Stimulated activated CD4-positive, alpha-beta T cell treated with anti-CD3 and anti-CD28 coated beads, Interleukin-1b, Interleukin-23, amount 100 ng/mL, for 1 hour (primary cell): ENCODE measurements at regions not wholly inside any gene's neighbourhood (a gene's known extent, or its start where the extent isn't known, plus 50 kb on each side); places are given as distances from the start of the nearest gene placed in this dataset.

Source experiments
- DNase-seq, 2 donors: peaks; one replicate each; pipeline ENCODE4 v3.0.0-alpha.2; 2020; ENCODE audit warnings: low read depth in 2 of 2

GRCh38 chr10:88059190-88059589, 195.8 kb downstream of the PTEN start:
- no peak for DNase-seq

DNA sequence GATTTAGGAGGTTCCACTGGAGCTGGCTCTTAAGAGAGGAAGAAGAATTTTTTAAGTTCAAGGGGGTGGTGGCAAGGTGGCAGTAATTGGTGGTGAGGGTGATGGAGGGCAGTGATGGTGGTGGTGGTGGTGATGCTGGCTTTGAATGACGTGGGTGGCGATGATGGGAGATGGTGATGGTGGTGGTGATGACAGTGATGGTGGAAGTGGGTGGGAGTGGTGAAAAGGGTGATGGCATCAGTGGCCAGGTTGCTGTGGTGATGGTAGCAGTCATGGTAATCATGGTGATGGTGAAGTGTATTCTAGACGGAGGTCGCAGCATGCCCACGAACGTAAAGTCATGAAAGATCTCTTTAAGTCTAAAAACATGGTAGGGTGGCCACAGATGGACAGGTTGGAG, 197.3 kb downstream of the PTEN start:
- DNase-seq, result no peak

DNA sequence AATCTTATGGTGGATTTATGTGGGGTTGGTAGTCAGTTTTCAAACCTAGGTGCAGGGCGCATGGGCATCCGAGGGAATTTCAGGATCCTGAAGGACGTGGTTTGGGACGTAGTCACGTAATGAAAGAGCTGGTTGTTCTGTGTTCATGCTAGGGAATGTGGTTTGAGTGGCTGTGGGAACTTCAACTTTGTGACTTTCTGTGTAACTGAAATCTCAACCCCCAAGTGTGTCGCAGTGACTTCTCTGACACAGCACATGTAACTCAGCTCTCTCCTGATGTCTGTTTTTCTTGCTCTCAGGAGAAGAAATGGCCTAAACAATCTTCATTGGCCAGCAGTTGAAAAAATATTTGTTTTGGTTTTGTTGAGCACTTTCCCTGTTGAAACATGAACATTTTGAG, 199.0 kb downstream of the PTEN start:
- no peak for DNase-seq

DNA sequence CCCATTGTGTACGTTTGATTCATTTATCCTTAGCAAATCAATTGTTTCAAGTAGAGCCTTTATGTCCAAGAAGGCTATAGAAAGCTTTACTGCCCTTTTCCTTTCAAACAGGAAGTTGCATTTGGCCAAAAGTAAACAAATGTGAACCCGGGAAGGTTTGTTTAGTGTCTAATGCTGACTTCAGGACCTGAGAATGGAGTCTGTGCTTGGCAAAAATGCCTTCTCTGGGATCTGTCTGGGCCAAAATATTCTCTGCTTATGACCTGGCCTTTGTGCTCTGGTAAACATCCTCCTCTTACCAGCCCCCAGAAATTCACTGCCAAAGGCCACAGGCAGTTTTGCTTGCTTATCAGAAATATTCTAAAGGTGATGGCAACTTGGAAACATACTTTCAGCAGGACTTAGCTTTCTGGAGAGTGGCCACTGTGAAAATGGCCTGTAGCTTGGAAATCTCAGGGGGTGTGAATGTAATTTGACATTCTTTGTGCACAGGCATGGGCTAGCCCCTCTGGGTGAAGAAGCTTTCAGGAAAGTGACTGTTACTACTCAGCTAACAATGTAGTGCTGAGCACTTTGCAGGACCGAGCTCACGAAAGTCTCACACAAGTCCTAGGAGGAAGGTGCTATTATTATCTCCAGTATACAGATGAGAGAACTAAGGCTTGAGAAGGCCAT, 199.5 kb downstream of the PTEN start:
- no peak for DNase-seq

- DNase-seq, result no peak
These were observed 200.6 kb downstream of the PTEN start for GRCh38 chr10:88063861-88064557.

- DNase-seq, result no peak
These were observed 201.4 kb downstream of the PTEN start for GRCh38 chr10:88064608-88065382.

DNA sequence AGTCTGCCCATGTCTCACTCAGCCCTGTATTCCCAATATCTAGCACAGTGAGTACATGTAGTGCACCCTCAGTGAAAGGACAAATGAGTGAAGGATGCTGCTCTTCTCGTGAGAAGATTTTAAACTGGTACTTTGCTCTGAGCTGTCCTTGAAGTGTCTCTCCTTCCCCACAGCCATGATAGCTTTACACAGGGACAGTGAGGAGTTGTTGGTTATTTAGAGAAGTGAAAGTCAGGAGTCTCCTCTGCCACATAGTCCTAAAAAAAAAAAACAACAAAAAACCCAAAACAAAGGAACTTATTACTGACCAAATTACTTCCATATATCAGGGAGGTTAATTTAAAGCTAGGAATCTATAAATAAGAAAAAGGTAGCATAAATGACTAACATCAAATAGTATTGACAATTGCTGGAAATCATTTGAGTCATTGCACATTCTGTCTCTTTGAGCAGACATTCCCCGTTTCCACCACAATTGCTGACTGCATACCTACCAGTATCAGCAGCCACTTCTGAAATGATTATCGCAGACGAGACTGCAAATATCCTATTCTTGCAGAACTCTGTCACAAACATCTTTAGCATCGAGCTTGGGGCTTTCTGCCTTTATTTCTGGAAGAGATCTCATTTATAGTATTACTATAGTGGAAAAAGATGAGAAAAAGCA, 202.1 kb downstream of the PTEN start:
- no peak for DNase-seq

DNA sequence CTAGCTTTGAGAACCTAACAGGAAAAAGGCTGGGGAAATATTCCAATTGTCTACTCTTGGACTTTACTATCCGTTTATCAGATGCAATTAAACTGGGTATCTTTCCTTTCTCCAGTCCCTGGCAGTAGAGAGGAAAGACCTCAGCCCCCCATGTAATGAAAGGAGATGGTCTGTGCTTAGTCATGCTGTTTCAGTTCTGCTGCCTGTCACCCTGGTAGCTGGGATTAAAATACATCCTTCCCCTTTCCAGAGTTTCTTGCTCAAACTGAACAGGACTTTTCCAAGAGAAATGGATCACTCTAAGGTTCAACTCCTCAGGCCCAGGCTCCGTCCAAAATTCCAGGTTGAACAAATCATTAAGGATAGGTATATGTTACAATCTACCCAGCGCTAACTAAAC, 202.9 kb downstream of the PTEN start:
- no peak for DNase-seq

DNA sequence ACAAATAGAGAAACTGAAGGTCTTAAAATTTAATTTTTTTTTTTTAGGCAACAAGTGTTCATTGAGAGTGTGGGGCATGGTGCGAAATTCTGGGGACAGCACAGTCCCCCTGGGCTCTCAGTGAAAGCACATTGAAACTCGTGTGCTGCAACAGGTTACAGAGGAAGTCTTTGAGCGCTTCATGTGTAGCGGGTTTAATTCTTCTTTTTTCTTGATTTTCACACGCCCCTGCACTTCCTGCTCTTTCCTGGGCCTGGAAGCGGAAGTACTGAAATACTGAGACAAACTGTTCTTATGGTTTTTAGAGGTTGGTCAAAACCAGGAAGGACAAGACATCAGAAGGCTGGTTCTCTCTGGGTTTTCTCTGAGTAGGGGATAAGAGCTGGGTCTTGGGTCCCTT, 203.5 kb downstream of the PTEN start:
- DNase-seq, result no peak

DNA sequence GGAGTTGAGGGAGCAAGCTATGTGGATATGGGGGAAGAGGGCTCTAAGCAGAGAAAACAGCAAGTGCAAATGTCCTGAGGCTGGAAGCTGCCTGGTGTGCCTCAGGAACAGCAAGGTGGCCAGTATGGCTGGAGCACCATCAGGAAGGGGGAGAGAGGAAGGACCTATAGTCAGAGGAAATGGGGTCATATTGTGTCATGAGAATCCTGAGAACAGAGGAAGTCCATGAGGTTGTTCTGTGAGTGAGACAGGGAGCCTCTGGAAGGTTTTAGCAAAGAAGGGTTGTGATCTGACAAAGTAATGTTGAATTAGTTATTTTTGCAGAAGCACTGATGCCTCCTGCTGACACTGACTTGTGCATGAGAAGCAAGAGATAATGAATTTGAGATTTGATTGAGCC, 204.3 kb downstream of the PTEN start:
- no peak for DNase-seq

DNA sequence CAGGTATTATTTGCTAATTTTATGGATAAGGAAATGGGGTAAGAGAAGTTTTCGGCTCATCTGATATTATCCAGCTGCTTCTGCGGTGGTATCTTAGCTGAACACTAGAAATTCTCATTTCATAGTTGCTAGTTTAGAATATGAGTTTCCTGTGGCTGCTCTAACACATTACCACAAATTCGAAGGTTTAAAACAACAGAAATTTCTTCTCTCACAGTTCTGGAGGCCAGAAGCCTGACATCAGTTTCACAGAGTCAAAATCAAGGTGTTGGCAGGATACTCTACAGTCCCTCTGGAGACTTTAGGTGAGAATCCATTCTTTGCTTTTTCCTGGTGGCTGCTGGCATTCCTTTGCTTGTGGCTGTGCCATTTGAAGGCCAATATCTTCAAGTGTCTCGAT, 205.9 kb downstream of the PTEN start:
- DNase-seq, result no peak

GRCh38 chr10:88070080-88070880, 206.9 kb downstream of the PTEN start:
- no peak for DNase-seq

DNA sequence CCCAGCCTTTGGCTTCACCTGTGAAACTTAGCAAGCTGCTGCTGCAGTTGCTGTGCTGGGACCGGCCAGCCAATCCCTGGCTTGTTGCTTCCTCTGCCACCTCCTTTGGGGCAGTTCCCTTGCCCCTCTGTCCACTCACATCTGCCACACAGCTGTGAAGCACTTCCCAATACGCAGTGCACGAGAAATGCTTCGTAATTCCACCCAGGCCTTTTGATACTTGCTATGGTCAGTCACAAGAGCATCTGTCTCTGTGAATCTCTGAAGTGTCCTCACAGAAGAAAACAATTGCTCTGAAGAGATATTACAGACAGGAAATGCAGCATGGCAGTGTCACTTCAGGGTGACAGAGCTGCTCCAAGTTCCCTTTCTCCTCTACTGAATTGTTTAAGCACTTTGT, 208.5 kb downstream of the PTEN start:
- DNase-seq, result no peak

GRCh38 chr10:88073682-88074081, 210.3 kb downstream of the PTEN start:
- DNase-seq, result no peak

- DNase-seq, result no peak
These were observed 211.5 kb downstream of the PTEN start for GRCh38 chr10:88074971-88075370.

DNA sequence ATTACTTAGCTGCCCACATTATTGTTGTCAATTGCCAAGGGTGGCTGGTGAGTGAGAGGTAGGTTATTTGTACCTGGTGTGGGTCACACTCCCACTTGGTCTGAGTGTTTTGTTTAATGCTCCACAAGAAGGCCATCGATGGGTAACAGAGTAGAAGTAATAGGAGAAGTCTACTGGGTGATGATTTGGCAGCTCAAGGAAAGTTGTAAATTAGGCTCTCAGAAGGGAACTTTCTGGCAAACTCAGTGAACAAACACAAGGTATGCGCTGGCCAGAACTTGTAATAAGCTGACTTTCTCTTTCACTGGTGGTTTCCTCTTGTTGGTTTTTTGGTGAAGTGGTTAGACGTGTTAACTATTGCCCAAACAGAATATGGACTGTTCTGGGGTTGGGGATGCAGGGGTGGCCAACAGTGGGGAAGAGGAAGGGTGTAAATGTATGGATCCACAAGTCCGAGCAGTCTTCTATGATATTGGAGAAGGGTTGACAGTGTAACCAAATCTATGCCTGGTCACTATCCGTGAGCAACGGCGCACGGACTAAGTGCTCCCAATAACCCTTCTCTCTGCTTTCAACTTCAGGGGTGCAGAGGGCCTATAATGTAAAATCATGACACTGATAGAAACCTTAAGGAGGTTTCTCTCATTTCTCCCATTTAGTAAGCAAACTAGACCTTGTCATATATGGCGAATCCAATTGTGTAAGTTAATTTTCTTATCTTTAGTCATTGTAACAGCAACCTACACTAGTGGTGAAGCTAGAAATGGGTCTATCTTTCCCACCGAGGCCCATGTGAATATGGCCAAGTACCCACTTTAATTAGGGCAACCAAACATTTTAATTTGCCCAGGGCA, 212.8 kb downstream of the PTEN start:
- no peak for DNase-seq

DNA sequence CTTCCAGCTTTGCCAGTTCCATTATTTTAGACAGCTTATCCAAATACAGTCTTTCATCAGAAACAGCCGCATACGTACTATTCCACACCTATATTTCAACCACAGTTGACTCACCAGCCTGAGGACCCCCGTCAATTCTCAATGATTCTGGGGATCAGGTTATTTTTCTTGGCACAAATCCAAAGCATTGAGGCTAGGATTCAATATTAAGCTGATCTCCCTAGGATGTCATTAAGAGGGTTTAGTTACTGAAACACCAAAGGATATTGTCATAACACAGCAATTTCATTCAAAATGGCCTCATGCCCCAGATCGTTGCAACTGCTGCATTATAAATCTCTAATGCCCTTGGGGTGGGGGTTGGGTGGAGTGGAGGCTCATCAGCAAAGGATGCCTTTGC, 214.6 kb downstream of the PTEN start:
- DNase-seq, result no peak

- DNase-seq, result no peak
These were observed 216.8 kb downstream of the PTEN start for GRCh38 chr10:88080213-88080612.

DNA sequence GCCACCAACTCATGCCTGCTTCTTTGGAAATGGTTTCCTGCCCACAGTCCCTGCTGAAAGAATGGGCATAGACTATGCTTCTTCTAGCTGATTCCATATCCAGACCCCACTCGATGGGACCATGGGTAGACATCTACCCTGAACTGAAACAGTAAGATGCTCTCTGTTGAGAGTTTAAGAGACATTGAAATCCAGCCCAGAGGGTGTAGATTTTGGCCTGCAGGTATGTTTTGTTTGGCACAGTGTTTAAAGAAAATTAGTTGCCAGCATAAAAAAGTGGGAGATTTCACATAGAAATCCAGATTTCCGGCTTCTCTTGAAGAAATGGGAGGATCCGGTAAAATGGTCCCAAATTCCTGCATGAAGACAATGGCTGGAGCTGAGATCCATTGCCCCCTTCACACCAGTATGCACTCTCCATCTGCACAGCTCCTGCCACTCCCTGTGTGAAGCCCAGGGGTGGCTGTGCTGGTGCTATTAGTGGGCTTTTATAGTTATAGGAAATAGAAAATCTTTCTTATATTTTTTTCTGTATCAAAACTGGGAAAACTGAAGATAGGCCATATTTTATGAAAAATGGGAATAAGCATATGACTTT, 218.1 kb downstream of the PTEN start:
- DNase-seq, result no peak

- no peak for DNase-seq
These were observed 219.0 kb downstream of the PTEN start for GRCh38 chr10:88082391-88082790.
